Uterus (tissue), 2 donors: ENCODE measurements at regions not wholly inside any gene's neighbourhood (a gene's known extent, or its start where the extent isn't known, plus 50 kb on each side); places are given as distances from the start of the nearest gene placed in this dataset.

Source experiments
- CTCF ChIP-seq, 4 experiments: fragments of 200-600 bp in 2 of 4; fragments of 450-650 bp in 2 of 4; sonication (generic) in 2 of 4; IDR thresholded peaks; one replicate each; pipeline ENCODE4 v1.5.1; 2016 to 2019; ENCODE audit warnings: antibody characterized with exemption in 4 of 4, mild to moderate bottlenecking in 2 of 4, moderate library complexity in 1 of 4
- POLR2A ChIP-seq, 2 donors: fragments of 450-650 bp; IDR thresholded peaks; one replicate each; pipeline ENCODE4 v1.6.1; 2016; ENCODE audit warnings: antibody characterized with exemption in 2 of 2, mild to moderate bottlenecking in 1 of 2, moderate library complexity in 1 of 2

GRCh38 chr7:69254643-69255042 lies 343.6 kb upstream of the AUTS2 start:
- TF ChIP-seq CTCF (IDR thresholded peaks at IDR 0.05) (no peak), POLR2A (IDR thresholded peaks at IDR 0.05) (no peak)
